Natural killer cell (primary cell): ENCODE measurements at regions not wholly inside any gene's neighbourhood (a gene's known extent, or its start where the extent isn't known, plus 50 kb on each side); places are given as distances from the start of the nearest gene placed in this dataset.

ENCODE experiments used
- ATAC-seq, 3 donors: fragments of 150-1000 bp in 2 of 3; fragments of 200-7000 bp in 1 of 3; cut with Tn5 transposase; 1 replicate in 1 of 3; 2 replicates in 2 of 3; pipeline ENCODE4 v1.10.0; 2021; ENCODE audit warnings: mild to moderate bottlenecking in 2 of 3, moderate library complexity in 2 of 3
- DNase-seq, 2 donors: peaks; one replicate each; pipeline versions ENCODE4 v3.0.0 to v3.0.0-alpha.2; 2013 to 2021; ENCODE audit warnings: mixed read lengths in 1 of 2
- H3K27ac ChIP-seq: one replicate; pipeline ENCODE4 v1.5.1; 2013; ENCODE audit warnings: mild to moderate bottlenecking, low read length
- H3K27me3 ChIP-seq: one replicate; pipeline ENCODE4 v1.6.1; 2013; ENCODE audit warnings: low read length; ENCODE audit not compliant: control insufficient read depth, insufficient read depth
- H3K36me3 ChIP-seq: one replicate; pipeline ENCODE4 v1.6.1; 2013; ENCODE audit warnings: low read length; ENCODE audit not compliant: control insufficient read depth, insufficient read depth
- H3K4me1 ChIP-seq: one replicate; pipeline ENCODE4 v1.6.1; 2013; ENCODE audit warnings: low read length; ENCODE audit not compliant: control insufficient read depth, insufficient read depth
- H3K4me3 ChIP-seq: one replicate; pipeline ENCODE4 v1.5.1; 2013; ENCODE audit warnings: low read length
- H3K9me3 ChIP-seq: one replicate; pipeline ENCODE4 v1.6.1; 2013; ENCODE audit warnings: low read length; ENCODE audit not compliant: control insufficient read depth, insufficient read depth
- H3K27ac Mint-ChIP-seq, 2 donors: one replicate each; pipeline ENCODE4 v1.8.0; 2022; ENCODE audit warnings: mild to moderate bottlenecking in 2 of 2, mixed read lengths in 2 of 2, moderate library complexity in 1 of 2
- H3K27me3 Mint-ChIP-seq, 2 donors: one replicate each; pipeline ENCODE4 v1.8.0; 2022; ENCODE audit warnings: low read depth in 2 of 2, mixed read lengths in 2 of 2
- H3K36me3 Mint-ChIP-seq: one replicate; pipeline ENCODE4 v1.8.0; 2022; ENCODE audit warnings: mixed read lengths
- H3K4me1 Mint-ChIP-seq, 2 donors: one replicate each; pipeline ENCODE4 v1.8.0; 2022; ENCODE audit warnings: mixed read lengths in 2 of 2
- H3K4me3 Mint-ChIP-seq: one replicate; pipeline ENCODE4 v1.8.0; 2022; ENCODE audit warnings: mild to moderate bottlenecking, moderate library complexity, mixed read lengths
- H3K9me3 Mint-ChIP-seq, 2 donors: one replicate each; pipeline ENCODE4 v1.8.0; 2022; ENCODE audit warnings: mixed read lengths in 2 of 2
- CTCF ChIP-seq: fragments of 200-600 bp; IDR thresholded peaks from one replicate; pipeline ENCODE4 v1.8.0; 2022; ENCODE audit warnings: antibody characterized with exemption
- WGBS: methylation state at CpG from one replicate; pipeline ENCODE4 v1.1.7; 2013; ENCODE audit warnings: missing lambda C conversion rate; ENCODE audit not compliant: insufficient coverage; 5-methylcytosine and 5-hydroxymethylcytosine counted together
- intact Hi-C: fragments of 100-400 bp; cut with micrococcal nuclease; formaldehyde crosslinking; loops from one replicate; pipeline ENCODE4 v1.14.2; 2022

GRCh38 chr4:112898357-112899141, 150.9 kb upstream of the ANK2 start:
- no peak overlapping the region for H3K27ac Mint-ChIP-seq
- H3K4me1 Mint-ChIP-seq = no peaks in the 10 kb centered on the region
- Histone ChIP-seq H3K36me3 (no peaks in the 10 kb centered on the region), H3K27me3 (no peaks in the 10 kb centered on the region), H3K4me3 (no peak overlapping the region), H3K4me1 (no peaks in the 10 kb centered on the region), H3K27ac (no peak overlapping the region), H3K9me3 (no peaks in the 10 kb centered on the region)
- H3K27me3 Mint-ChIP-seq = no peaks in the 10 kb centered on the region
- TF ChIP-seq CTCF = no peak
- H3K9me3 Mint-ChIP-seq = no peaks in the 10 kb centered on the region
- 73% methylated on average over 1 of the region's 4 CpGs for WGBS
- intact Hi-C loops = no loop called here
- H3K4me3 Mint-ChIP-seq = no peak overlapping the region
- DNase-seq (no peak), ATAC-seq (no peak)
- no peaks in the 10 kb centered on the region for H3K36me3 Mint-ChIP-seq

- Histone ChIP-seq H3K36me3 (no peaks in the 10 kb centered on the region), H3K4me3 (no peak overlapping the region), H3K4me1 (no peaks in the 10 kb centered on the region), H3K27me3 (no peaks in the 10 kb centered on the region), H3K9me3 (no peaks in the 10 kb centered on the region), H3K27ac (no peak overlapping the region)
- ATAC-seq = no peak
- H3K4me1 Mint-ChIP-seq = no peaks in the 10 kb centered on the region
- no peaks in the 10 kb centered on the region for H3K36me3 Mint-ChIP-seq
- no peak for DNase-seq
- H3K9me3 Mint-ChIP-seq = no peaks in the 10 kb centered on the region
- no peak for TF ChIP-seq CTCF
- H3K27me3 Mint-ChIP-seq = no peaks in the 10 kb centered on the region
- intact Hi-C loops = no loop called here
- H3K4me3 Mint-ChIP-seq = no peak overlapping the region
- no peak overlapping the region for H3K27ac Mint-ChIP-seq
- 75% methylated on average over 2 of the region's 2 CpGs for WGBS
These were observed 149.0 kb upstream of the ANK2 start for GRCh38 chr4:112900416-112900815.

- Histone ChIP-seq H3K27ac (no peak overlapping the region), H3K4me3 (no peak overlapping the region), H3K4me1 (no peaks in the 10 kb centered on the region), H3K27me3 (no peaks in the 10 kb centered on the region), H3K36me3 (no peaks in the 10 kb centered on the region), H3K9me3 (no peaks in the 10 kb centered on the region)
- Mint-ChIP-seq H3K4me1 (no peaks in the 10 kb centered on the region), H3K27me3 (peaks cover 3 to 6% of the 10 kb centered on the region in 2 donors), H3K9me3 (peaks cover 4 to 7% of the 10 kb centered on the region in 2 donors), H3K36me3 (no peaks in the 10 kb centered on the region), H3K4me3 (no peak overlapping the region), H3K27ac (no peak overlapping the region)
- TF ChIP-seq CTCF = no peak
- no peak for ATAC-seq
- intact Hi-C loops = no loop called here
- 81% methylated on average over 1 of the region's 1 CpG for WGBS
- DNase-seq = no peak
These were observed 147.5 kb upstream of the ANK2 start for GRCh38 chr4:112901962-112902411.

- Mint-ChIP-seq H3K36me3 (no peaks in the 10 kb centered on the region), H3K27me3 (peaks cover 3 to 12% of the 10 kb centered on the region in 2 donors), H3K9me3 (peaks cover 4 to 7% of the 10 kb centered on the region in 2 donors), H3K4me3 (no peak overlapping the region), H3K4me1 (peaks cover 0 to 4% of the 10 kb centered on the region in 2 donors), H3K27ac (no peak overlapping the region)
- H3K27ac ChIP-seq = no peak overlapping the region
- H3K4me3 ChIP-seq = no peak overlapping the region
- H3K27me3 ChIP-seq = no peaks in the 10 kb centered on the region
- intact Hi-C loops = no loop called here
- TF ChIP-seq CTCF = no peak
- H3K4me1 ChIP-seq = no peaks in the 10 kb centered on the region
- H3K9me3 ChIP-seq = no peaks in the 10 kb centered on the region
- DNase-seq = no peak
- H3K36me3 ChIP-seq = no peaks in the 10 kb centered on the region
- no peak for ATAC-seq
- 80% methylated on average over 3 of the region's 4 CpGs for WGBS
These were observed 143.7 kb upstream of the ANK2 start for GRCh38 chr4:112905728-112906127.
